Midbrain (tissue), 1 donor: ENCODE measurements at regions not wholly inside any gene's neighbourhood (a gene's known extent, or its start where the extent isn't known, plus 50 kb on each side); places are given as distances from the start of the nearest gene placed in this dataset.

Source experiments
- DNase-seq: peaks from one replicate; lab custom pipeline; 2025; lab: John Stamatoyannopoulos, UW

DNA sequence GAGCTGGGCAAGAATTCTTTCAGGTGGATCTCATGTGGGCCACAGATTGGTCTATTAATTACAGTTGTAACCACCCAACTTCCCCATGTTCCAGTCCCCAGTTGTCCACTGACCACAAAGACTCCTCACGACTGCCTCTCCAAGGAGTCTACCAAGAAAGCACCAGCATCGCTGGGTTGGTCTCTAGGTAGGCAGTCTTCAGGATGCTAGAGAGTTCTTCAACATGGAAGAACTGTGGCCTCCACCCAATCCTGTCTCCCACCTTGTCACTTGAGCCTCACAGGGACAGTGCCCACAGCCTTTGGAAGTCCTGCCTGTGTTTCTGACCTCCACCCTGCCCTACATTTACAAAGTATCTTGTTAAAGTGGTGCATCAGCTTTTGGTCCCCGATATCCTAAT is 184.7 kb upstream of the FN1 start:
- no peak for DNase-seq

- no peak for DNase-seq
Observed at GRCh38 chr2:215619989-215620388, 184.1 kb upstream of the FN1 start.

GRCh38 chr2:215619022-215619958 is 183.4 kb upstream of the FN1 start:
- DNase-seq, result no peak

GRCh38 chr2:215618145-215618544 is 182.3 kb upstream of the FN1 start:
- DNase-seq, result no peak

- DNase-seq, result no peak
Observed at GRCh38 chr2:215617060-215617824, 181.4 kb upstream of the FN1 start.

DNA sequence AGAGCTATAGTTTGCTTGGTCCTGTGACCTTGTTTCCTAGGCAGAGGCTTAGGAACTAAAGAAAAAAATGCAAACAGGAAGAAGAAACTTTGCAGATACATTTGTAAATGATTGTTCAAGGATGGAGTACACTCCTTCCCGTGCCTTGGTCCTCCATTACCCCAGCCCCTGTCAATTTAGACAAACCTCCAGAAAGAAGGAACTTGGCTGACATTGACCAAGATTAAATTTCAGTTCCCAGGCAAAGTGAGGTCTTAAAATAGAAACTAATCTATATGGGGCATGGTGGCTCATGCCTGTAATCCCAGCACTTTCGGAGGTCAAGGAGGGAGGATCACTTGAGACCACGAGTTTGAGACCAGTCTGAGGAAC is 179.9 kb upstream of the FN1 start:
- DNase-seq, result no peak

DNA sequence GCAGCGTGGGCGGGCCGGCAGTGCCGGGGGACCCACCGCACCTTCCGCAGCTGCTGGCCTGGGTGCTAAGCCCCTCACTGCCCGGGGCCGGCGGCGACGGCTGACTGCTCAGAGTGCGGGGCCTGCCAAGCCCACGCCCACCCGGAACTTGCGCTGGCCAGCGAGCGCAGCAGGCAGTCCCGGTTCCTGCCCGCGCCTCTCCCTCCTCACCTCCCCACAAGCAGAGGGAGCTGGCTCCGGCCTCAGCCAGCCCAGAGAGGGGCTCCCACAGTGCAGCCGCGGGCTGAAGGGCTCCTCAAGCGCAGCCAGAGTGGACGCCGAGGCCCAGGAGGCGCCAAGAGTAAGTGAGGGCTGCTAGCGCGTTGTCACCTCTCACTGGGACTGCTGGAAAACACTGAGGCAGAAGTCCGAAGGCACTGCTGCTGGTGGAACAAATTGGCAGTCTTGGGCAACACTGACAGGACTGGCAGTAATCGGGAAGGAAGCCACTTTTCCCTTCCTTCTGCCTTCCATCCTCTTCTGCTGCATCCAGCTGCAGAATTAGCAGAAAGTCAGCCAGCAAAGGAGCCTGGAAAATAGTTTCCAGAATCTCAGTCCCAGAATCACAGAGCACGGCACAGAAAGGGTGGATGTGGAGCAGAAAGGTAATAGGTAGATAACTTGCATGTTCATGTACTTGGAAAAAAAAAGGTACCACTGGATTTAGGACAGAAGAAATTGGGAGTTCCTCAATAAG is 179.4 kb upstream of the FN1 start:
- DNase-seq, result no peak

- no peak for DNase-seq
Observed at GRCh38 chr2:215614296-215614695, 178.4 kb upstream of the FN1 start.

GRCh38 chr2:215613888-215614287 is 178.0 kb upstream of the FN1 start:
- DNase-seq, result no peak

DNA sequence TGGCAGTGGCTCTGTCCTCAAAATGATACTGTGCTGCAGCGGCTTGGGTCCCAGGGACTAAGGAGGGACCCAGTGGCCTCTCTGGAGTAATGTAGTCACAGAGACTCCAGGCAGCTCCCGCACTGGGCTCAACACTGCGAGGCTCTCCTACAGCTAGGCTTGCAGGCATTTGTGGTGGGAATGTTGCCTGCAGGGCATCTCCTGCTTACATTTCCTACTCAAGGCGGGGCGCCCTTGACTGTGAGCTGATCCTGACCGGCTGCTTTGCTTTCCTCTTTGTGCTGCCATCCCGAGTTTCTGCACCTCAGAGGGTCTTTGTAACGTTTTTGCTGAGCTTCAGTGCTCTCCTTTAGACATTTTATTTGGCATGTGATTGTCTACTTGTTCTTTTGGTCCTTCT is 177.4 kb upstream of the FN1 start:
- no peak for DNase-seq

- DNase-seq, result no peak
Observed at GRCh38 chr2:215612786-215613185, 176.9 kb upstream of the FN1 start.

- no peak for DNase-seq
Observed at GRCh38 chr2:215611609-215612386, 175.9 kb upstream of the FN1 start.

- no peak for DNase-seq
Observed at GRCh38 chr2:215609089-215610032, 173.5 kb upstream of the FN1 start.

- no peak for DNase-seq
Observed at GRCh38 chr2:215607766-215608165, 171.9 kb upstream of the FN1 start.

- no peak for DNase-seq
Observed at GRCh38 chr2:215606219-215606618, 170.4 kb upstream of the FN1 start.

DNA sequence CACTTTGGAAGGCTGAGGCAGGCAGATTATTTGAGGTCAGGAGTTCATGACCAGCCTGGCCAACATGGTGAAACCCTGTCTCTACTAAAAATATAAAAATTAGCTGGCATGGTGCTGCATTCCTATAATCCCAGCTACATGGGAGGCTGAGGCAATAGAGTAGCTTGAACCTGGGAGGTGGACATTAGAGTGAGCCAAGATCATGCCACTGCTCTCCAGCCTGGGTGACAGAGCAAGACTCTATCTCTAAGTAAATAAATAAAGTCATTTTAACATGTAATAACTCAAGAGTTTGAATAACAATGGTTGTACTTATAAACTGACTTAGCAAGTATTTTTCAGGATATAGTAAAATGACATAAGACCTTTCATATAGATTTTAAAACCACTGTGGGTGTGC is 169.3 kb upstream of the FN1 start:
- no peak for DNase-seq

GRCh38 chr2:215604606-215605005 is 168.7 kb upstream of the FN1 start:
- DNase-seq, result no peak

DNA sequence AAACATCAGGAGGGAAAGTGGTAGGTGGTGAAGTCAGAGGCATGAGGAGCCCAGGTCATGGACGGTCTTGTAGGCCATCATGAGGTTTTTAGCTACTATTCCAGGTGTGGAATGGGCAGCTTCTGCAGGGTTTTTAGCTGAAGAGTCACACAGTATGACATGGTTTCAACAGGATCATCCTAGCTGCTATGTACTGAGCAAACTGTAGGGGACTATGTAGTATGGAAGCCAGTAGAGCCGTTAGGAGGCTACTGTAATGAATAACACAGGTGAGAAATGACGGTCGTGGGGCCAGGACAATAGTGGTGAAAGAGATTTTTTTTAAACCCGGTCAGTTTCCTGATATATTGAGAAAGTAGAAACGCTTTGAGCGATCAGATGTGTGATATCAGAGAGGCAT is 167.6 kb upstream of the FN1 start:
- DNase-seq, result no peak

GRCh38 chr2:215602997-215603396 is 167.1 kb upstream of the FN1 start:
- DNase-seq, result no peak

DNA sequence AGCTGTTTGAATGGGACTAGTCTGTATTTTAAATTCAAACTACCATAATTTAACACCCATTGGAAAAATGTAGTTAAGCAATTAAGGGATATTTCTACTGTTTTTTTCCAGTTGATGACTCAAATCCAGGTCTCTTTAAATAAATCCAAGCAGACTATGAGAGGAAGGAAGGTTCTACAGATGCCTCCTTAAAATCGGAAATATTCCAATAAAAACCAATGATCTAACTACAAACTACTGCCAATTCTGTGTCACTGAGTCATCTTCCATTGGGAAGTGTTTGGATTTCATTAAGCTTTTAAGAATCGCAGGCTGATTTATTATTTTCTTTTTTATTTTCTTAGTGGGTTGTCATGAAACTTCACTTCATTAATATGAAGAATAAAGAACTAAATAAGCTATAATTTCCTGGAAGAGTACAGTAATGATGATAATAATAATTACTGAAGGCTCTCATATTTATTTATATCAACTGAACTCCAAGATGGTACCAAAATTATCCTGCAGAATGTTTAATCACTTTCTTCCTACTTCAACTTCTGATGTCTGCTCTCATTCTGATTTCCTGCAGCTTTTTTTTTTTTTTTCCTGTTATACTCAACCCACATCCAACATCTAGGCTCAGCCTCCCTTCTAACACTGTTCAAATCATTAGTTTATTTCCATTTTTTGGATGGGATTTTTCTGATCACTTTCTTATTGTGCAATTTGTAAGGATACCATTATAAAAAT is 166.3 kb upstream of the FN1 start:
- no peak for DNase-seq
